Fibroblast of the aortic adventitia (primary cell): ENCODE measurements at regions not wholly inside any gene's neighbourhood (a gene's known extent, or its start where the extent isn't known, plus 50 kb on each side); places are given as distances from the start of the nearest gene placed in this dataset.

Experiments
- DNase-seq: peaks from one replicate; pipeline ENCODE4 v3.0.0-alpha.2; 2010; ENCODE audit warnings: low read depth
- H3K4me3 ChIP-seq: 2 replicates; pipeline ENCODE4 v1.5.1; 2011; ENCODE audit warnings: low read depth, mild to moderate bottlenecking, control low read depth, low read length, moderate library complexity
- CTCF ChIP-seq: IDR thresholded peaks from 2 replicates; pipeline ENCODE4 v1.5.1; 2011; ENCODE audit warnings: mild to moderate bottlenecking, low read length, control low read depth, inconsistent platforms; ENCODE audit not compliant: insufficient read depth

GRCh38 chr5:175103746-175104145, 340.2 kb downstream of the DRD1 start:
- no peak for DNase-seq
- no peak for TF ChIP-seq CTCF
- H3K4me3 ChIP-seq, result no peak overlapping the region

DNA sequence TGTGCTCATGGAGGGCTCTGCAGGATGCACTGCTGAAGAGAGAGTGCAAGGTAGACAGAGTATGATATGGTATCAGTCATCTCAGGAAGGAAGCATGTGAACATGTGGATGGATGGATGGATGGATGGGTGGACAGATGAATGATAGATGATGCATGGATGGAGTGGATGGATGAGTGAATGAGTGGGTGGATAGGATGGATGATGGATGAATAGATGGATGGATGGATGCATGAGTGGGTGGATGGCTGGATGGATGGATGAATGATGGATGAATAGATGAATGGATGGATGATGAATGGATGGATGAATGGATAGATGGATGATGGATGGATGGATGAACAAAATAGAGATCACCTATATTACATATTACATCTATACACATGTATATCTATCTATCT, 341.3 kb downstream of the DRD1 start:
- TF ChIP-seq CTCF, result no peak
- H3K4me3 ChIP-seq, result no peak overlapping the region
- DNase-seq, result no peak

DNA sequence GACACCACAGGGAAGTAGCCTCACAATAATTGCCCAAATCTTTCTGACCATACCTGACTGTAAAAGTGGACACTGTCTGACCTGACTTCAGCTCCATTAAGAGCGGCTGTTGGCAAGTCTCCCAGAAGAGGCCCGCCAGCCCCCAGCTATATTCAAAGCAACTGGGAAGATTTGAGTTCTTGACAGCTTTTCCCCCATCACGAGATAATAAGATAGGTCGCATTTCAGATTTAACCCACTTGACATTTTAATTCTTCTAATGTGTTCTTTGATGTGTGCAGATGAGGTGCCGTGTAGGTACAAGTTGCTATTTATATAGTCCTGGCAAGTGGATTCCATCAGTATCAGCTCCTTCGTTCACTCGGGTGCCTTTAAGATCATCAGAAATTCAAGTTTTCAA, 345.7 kb downstream of the DRD1 start:
- no peak for DNase-seq
- TF ChIP-seq CTCF, result no peak
- H3K4me3 ChIP-seq, result no peak overlapping the region

- DNase-seq, result no peak
- no peak overlapping the region for H3K4me3 ChIP-seq
- no peak for TF ChIP-seq CTCF
Observed at GRCh38 chr5:175096469-175097165, 347.4 kb downstream of the DRD1 start.

- TF ChIP-seq CTCF, result no peak
- H3K4me3 ChIP-seq, result no peak overlapping the region
- no peak for DNase-seq
Observed at GRCh38 chr5:175094461-175094860, 349.5 kb downstream of the DRD1 start.

GRCh38 chr5:175092691-175093090, 351.3 kb downstream of the DRD1 start:
- DNase-seq, result no peak
- no peak overlapping the region for H3K4me3 ChIP-seq
- no peak for TF ChIP-seq CTCF

- no peak for TF ChIP-seq CTCF
- no peak overlapping the region for H3K4me3 ChIP-seq
- no peak for DNase-seq
Observed at GRCh38 chr5:175088963-175089362, 355.0 kb downstream of the DRD1 start.
